ENCODE measurements at regions not wholly inside any gene's neighbourhood (a gene's known extent, or its start where the extent isn't known, plus 50 kb on each side); places are given as distances from the start of the nearest gene placed in this dataset.

GRCh38 chr2:13876491-13877037, 756.0 kb upstream of the LRATD1 start:
- no peaks in the 10 kb centered on the region for H3K36me3 Mint-ChIP-seq (ENCODE audit: low read depth)
- no peak for TF ChIP-seq CTCF (IDR thresholded peaks at IDR 0.05)
- peaks cover 6% of the 10 kb centered on the region for H3K9me3 Mint-ChIP-seq
- no peaks in the 10 kb centered on the region for H3K4me1 Mint-ChIP-seq (ENCODE audit: low read depth)
- POLR2A ChIA-PET = no interaction called here
- CTCF ChIA-PET = no interaction called here
- no peaks in the 10 kb centered on the region for H3K27me3 Mint-ChIP-seq
- DNase-seq (no peak), ATAC-seq (no peak)
- H3K4me3 Mint-ChIP-seq = no peak overlapping the region
- intact Hi-C loops (cut with micrococcal nuclease) = no loop called here
- H3K27ac Mint-ChIP-seq = no peak overlapping the region

- intact Hi-C loops (cut with micrococcal nuclease) = no loop called here
- Mint-ChIP-seq H3K4me3 (no peak overlapping the region), H3K36me3 (ENCODE audit: low read depth) (no peaks in the 10 kb centered on the region), H3K4me1 (ENCODE audit: low read depth) (no peaks in the 10 kb centered on the region), H3K9me3 (peaks cover 6% of the 10 kb centered on the region), H3K27me3 (no peaks in the 10 kb centered on the region), H3K27ac (no peak overlapping the region)
- POLR2A ChIA-PET = no interaction called here
- ATAC-seq (no peak), DNase-seq (no peak)
- no peak for TF ChIP-seq CTCF (IDR thresholded peaks at IDR 0.05)
- CTCF ChIA-PET = no interaction called here
These were observed 754.9 kb upstream of the LRATD1 start for GRCh38 chr2:13877571-13877970.

- ChIA-PET POLR2A (no interaction called here), CTCF (no interaction called here)
- DNase-seq (no peak), ATAC-seq (no peak)
- intact Hi-C loops (cut with micrococcal nuclease) = no loop called here
- Mint-ChIP-seq H3K4me3 (no peak overlapping the region), H3K36me3 (ENCODE audit: low read depth) (no peaks in the 10 kb centered on the region), H3K9me3 (peaks cover 6% of the 10 kb centered on the region), H3K4me1 (ENCODE audit: low read depth) (no peaks in the 10 kb centered on the region), H3K27me3 (no peaks in the 10 kb centered on the region), H3K27ac (no peak overlapping the region)
- TF ChIP-seq CTCF (IDR thresholded peaks at IDR 0.05) = no peak
These were observed 748.1 kb upstream of the LRATD1 start for GRCh38 chr2:13884291-13884976.

- DNase-seq (no peak), ATAC-seq (no peak)
- no peaks in the 10 kb centered on the region for H3K27me3 Mint-ChIP-seq
- no peaks in the 10 kb centered on the region for H3K9me3 Mint-ChIP-seq
- no peak for TF ChIP-seq CTCF (IDR thresholded peaks at IDR 0.05)
- ChIA-PET CTCF (no interaction called here), POLR2A (no interaction called here)
- H3K4me3 Mint-ChIP-seq = no peak overlapping the region
- intact Hi-C loops (cut with micrococcal nuclease) = no loop called here
- H3K4me1 Mint-ChIP-seq (ENCODE audit: low read depth) = no peaks in the 10 kb centered on the region
- H3K27ac Mint-ChIP-seq = no peak overlapping the region
- no peaks in the 10 kb centered on the region for H3K36me3 Mint-ChIP-seq (ENCODE audit: low read depth)
These were observed 731.0 kb upstream of the LRATD1 start for GRCh38 chr2:13901526-13901925.

- H3K4me3 Mint-ChIP-seq = no peak overlapping the region
- ATAC-seq (no peak), DNase-seq (no peak)
- ChIA-PET CTCF (no interaction called here), POLR2A (no interaction called here)
- H3K27me3 Mint-ChIP-seq = no peaks in the 10 kb centered on the region
- no peaks in the 10 kb centered on the region for H3K4me1 Mint-ChIP-seq (ENCODE audit: low read depth)
- no peak for TF ChIP-seq CTCF (IDR thresholded peaks at IDR 0.05)
- no peak overlapping the region for H3K27ac Mint-ChIP-seq
- no peaks in the 10 kb centered on the region for H3K36me3 Mint-ChIP-seq (ENCODE audit: low read depth)
- peaks cover 4% of the 10 kb centered on the region for H3K9me3 Mint-ChIP-seq
- intact Hi-C loops (cut with micrococcal nuclease) = no loop called here
These were observed 726.7 kb upstream of the LRATD1 start for GRCh38 chr2:13905831-13906230.

Measured in activated CD8-positive, alpha-beta T cell treated with anti-CD3 and anti-CD28 coated beads for 36 hours (primary cell).